IMR-90 (cell line): ENCODE measurements at regions not wholly inside any gene's neighbourhood (a gene's known extent, or its start where the extent isn't known, plus 50 kb on each side); places are given as distances from the start of the nearest gene placed in this dataset.

ENCODE experiments used
- ATAC-seq: fragments of 200-7000 bp; cut with Tn5 transposase; 2 replicates; pipeline ENCODE4 v1.9.1; 2020; ENCODE audit warnings: low read depth, mild to moderate bottlenecking, moderate library complexity
- BruUV-seq: library from RNA; stranded (reverse); fragments of 400-500 nt; replicated peaks from 2 replicates; lab custom pipeline; 2021; lab: Mats Ljungman, UMichigan
- CTCF ChIA-PET: fragments of 300-600 bp; formaldehyde crosslinking; extraction: SDS; loops from one replicate; lab custom pipeline; 2021; ENCODE audit warnings: antibody characterized with exemption; lab: Yijun Ruan, JAX
- POLR2A ChIA-PET: fragments of 300-600 bp; sonication (Branson Sonifier 250); formaldehyde crosslinking; loops from one replicate; lab custom pipeline; 2022; ENCODE audit warnings: antibody characterized with exemption; ENCODE audit not compliant: unreplicated experiment; lab: Charles Lee
- DNase-seq: peaks from one replicate; pipeline ENCODE4 v3.0.0; 2013
- H2AFZ ChIP-seq: replicated peaks from 2 replicates; pipeline ENCODE3; 2013; ENCODE audit warnings: low read length, mild to moderate bottlenecking; ENCODE audit not compliant: poor library complexity
- H2AK5ac ChIP-seq: 2 replicates; pipeline ENCODE4 v1.6.1; 2013; ENCODE audit warnings: low read depth, low read length, inconsistent platforms
- H2AK9ac ChIP-seq: replicated peaks from 2 replicates; pipeline ENCODE3; 2013; ENCODE audit warnings: mild to moderate bottlenecking, low read depth, low read length, moderate library complexity; ENCODE audit not compliant: poor library complexity
- H2BK120ac ChIP-seq: 2 replicates; pipeline ENCODE4 v1.6.1; 2013; ENCODE audit warnings: low read depth, low read length, inconsistent platforms
- H2BK15ac ChIP-seq: 3 replicates; pipeline ENCODE4 v1.6.1; 2013; ENCODE audit warnings: low read depth, low read length, inconsistent platforms
- H2BK20ac ChIP-seq: 2 replicates; pipeline ENCODE4 v1.6.1; 2013; ENCODE audit warnings: low read depth, mild to moderate bottlenecking, inconsistent platforms, low read length, moderate library complexity
- H2BK5ac ChIP-seq: 2 replicates; pipeline ENCODE4 v1.6.1; 2013; ENCODE audit warnings: mild to moderate bottlenecking, low read depth, low read length, inconsistent platforms; ENCODE audit not compliant: poor library complexity, severe bottlenecking
- H3K14ac ChIP-seq: replicated peaks from 2 replicates; pipeline ENCODE4 v1.6.1; 2013; ENCODE audit warnings: low read depth, low read length, inconsistent platforms
- H3K18ac ChIP-seq: 2 replicates; pipeline ENCODE4 v1.6.1; 2013; ENCODE audit warnings: low read depth, low read length, control low read depth
- H3K23ac ChIP-seq: 2 replicates; pipeline ENCODE4 v1.6.1; 2013; ENCODE audit warnings: low read depth, low read length, inconsistent platforms
- H3K27ac ChIP-seq: 2 replicates; pipeline ENCODE4 v1.5.1; 2013; ENCODE audit warnings: mild to moderate bottlenecking, control low read depth, low read length; ENCODE audit not compliant: insufficient read depth
- H3K27me3 ChIP-seq: 2 replicates; pipeline ENCODE4 v1.6.1; 2013; ENCODE audit warnings: low read length; ENCODE audit not compliant: control insufficient read depth, insufficient read depth
- H3K36me3 ChIP-seq: 2 replicates; pipeline ENCODE4 v1.6.1; 2013; ENCODE audit warnings: low read length, mixed read lengths; ENCODE audit not compliant: control insufficient read depth, insufficient read depth
- H3K4ac ChIP-seq: 2 replicates; pipeline ENCODE4 v1.6.1; 2013; ENCODE audit warnings: low read depth, low read length, inconsistent platforms
- H3K4me1 ChIP-seq: 2 replicates; pipeline ENCODE4 v1.6.1; 2013; ENCODE audit warnings: low read length, mixed read lengths; ENCODE audit not compliant: control insufficient read depth, insufficient read depth
- H3K4me2 ChIP-seq: 2 replicates; pipeline ENCODE4 v1.6.1; 2013; ENCODE audit warnings: low read depth, mild to moderate bottlenecking, control low read depth, low read length, moderate library complexity
- H3K4me3 ChIP-seq: 2 replicates; pipeline ENCODE4 v1.5.1; 2013; ENCODE audit warnings: low read depth, mild to moderate bottlenecking, control low read depth, low read length, moderate library complexity; ENCODE audit not compliant: insufficient read depth
- H3K56ac ChIP-seq: 2 replicates; pipeline ENCODE4 v1.6.1; 2013; ENCODE audit warnings: low read length, inconsistent platforms; ENCODE audit not compliant: insufficient read depth; ENCODE audit errors: extremely low read depth
- H3K79me1 ChIP-seq, 2 experiments: 2 replicates each; pipeline ENCODE4 v1.6.1; 2013; ENCODE audit warnings: low read length in 2 of 2, inconsistent platforms in 1 of 2, low read depth in 1 of 2
- H3K9ac ChIP-seq: 2 replicates; pipeline ENCODE4 v1.6.1; 2013; ENCODE audit warnings: low read depth, low read length, control low read depth
- H3K9me1 ChIP-seq: 2 replicates; pipeline ENCODE4 v1.6.1; 2013; ENCODE audit warnings: low read length, inconsistent platforms; ENCODE audit not compliant: insufficient read depth
- H3K9me3 ChIP-seq: 2 replicates; pipeline ENCODE4 v1.6.1; 2013; ENCODE audit warnings: low read length; ENCODE audit not compliant: control insufficient read depth, insufficient read depth
- H4K20me1 ChIP-seq: 2 replicates; pipeline ENCODE4 v1.6.1; 2013; ENCODE audit warnings: low read length, inconsistent platforms; ENCODE audit not compliant: insufficient read depth
- H4K5ac ChIP-seq: 2 replicates; pipeline ENCODE4 v1.6.1; 2013; ENCODE audit warnings: mild to moderate bottlenecking, low read depth, low read length, control low read depth
- H4K8ac ChIP-seq, 2 experiments: 2 replicates each; pipeline ENCODE4 v1.6.1; 2013; ENCODE audit warnings: low read depth in 2 of 2, low read length in 2 of 2, control low read depth in 1 of 2, inconsistent platforms in 1 of 2
- H4K91ac ChIP-seq: 2 replicates; pipeline ENCODE4 v1.6.1; 2013; ENCODE audit warnings: low read depth, low read length, inconsistent platforms; ENCODE audit not compliant: insufficient read depth
- ELK1 ChIP-seq: fragments of 150-350 bp; IDR thresholded peaks from 2 replicates; pipeline ENCODE4 v1.6.1; 2016; ENCODE audit warnings: low read depth, mild to moderate bottlenecking, low read length, moderate library complexity, borderline replicate concordance
- RAD21 ChIP-seq: IDR thresholded peaks from 2 replicates; pipeline ENCODE4 v1.6.1; 2012; ENCODE audit warnings: low read length, improper control_type of control experiment
- WGBS, 2 experiments: methylation state at CpG; one replicate each; pipeline versions ENCODE4 v1.1.5 to v1.1.7; 2013; ENCODE audit warnings: missing lambda C conversion rate in 2 of 2; ENCODE audit not compliant: insufficient read length in 1 of 2; ENCODE audit errors: extremely low coverage in 2 of 2; 5-methylcytosine and 5-hydroxymethylcytosine counted together
- dilution Hi-C: fragments of 300-500 bp; cut with HindIII; formaldehyde crosslinking; loops from one replicate; pipeline ENCODE4 v1.14.3; 2018; ENCODE audit warnings: low sequenced_read_pairs; ENCODE audit not compliant: unreplicated experiment
- in situ Hi-C: fragments of 300-500 bp; cut with MboI; formaldehyde crosslinking; loops from 3 replicates; pipeline ENCODE4 v1.14.3; 2019; ENCODE audit warnings: low sequenced_read_pairs, inconsistent platforms, mixed read lengths
- intact Hi-C: fragments of 100-400 bp; cut with micrococcal nuclease; formaldehyde crosslinking; loops from 2 replicates; pipeline ENCODE4 v1.10.0; 2022

- Histone ChIP-seq H4K5ac (peak overlapping the region; percentile 96), H2BK15ac (peak overlapping the region; percentile 51; the same call in 1 of the 3 replicates), H3K14ac (0 out of 2 replicates have a peak overlapping the region, but pooled peaks have one; percentile 73), H3K9me3 (peaks cover 4% of the 10 kb centered on the region), H3K23ac (no peak overlapping the region), H3K9me1 (no peaks in the 10 kb centered on the region), H3K4ac (peak overlapping the region; percentile 35), H2BK5ac (peak overlapping the region; percentile 37), H3K4me1 (peaks cover 6% of the 10 kb centered on the region), H3K36me3 (no peaks in the 10 kb centered on the region), H4K8ac (0 out of 4 replicates have a peak overlapping the region, but pooled peaks of 1 of the 2 experiments have one; percentile 50), H3K79me1 (no peaks in the 10 kb centered on the region), H3K4me3 (no peak overlapping the region), H3K9ac (no peak overlapping the region), H3K4me2 (no peak overlapping the region), H2AK5ac (0 out of 2 replicates have a peak overlapping the region, but pooled peaks have one; percentile 38), H4K91ac (peak overlapping the region; percentile 19; the same call in 1 of the 2 replicates), H3K56ac (no peak overlapping the region; the same call in 1 of the 2 replicates), H2BK20ac (peak overlapping the region; percentile 63), H2AK9ac (no peak overlapping the region), H2BK120ac (peak overlapping the region; percentile 62), H4K20me1 (no peaks in the 10 kb centered on the region), H3K27ac (no peak overlapping the region), H2AFZ (no peak overlapping the region), H3K27me3 (no peaks in the 10 kb centered on the region), H3K18ac (peak overlapping the region; percentile 83)
- in situ Hi-C loops (no loop called here), intact Hi-C loops (loop anchor here (5.0 to 10.0 kb wide), 2 partner anchors 398 to 585 kb away; no protein-coding TSS in a partner anchor), dilution Hi-C loops (no loop called here)
- TF ChIP-seq ELK1 (no peak), RAD21 (no peak)
- no peak for DNase-seq
- CTCF ChIA-PET: no interaction called here
- no TSS peak for BruUV-seq
- no peak for ATAC-seq
- WGBS, 2 experiments: no CpG with 5 or more reads among the region's 1 CpG
- POLR2A ChIA-PET: no interaction called here
These were observed 412.1 kb downstream of the METTL15 start for GRCh38 chr11:28520291-28520690.
